ENCODE measurements at regions not wholly inside any gene's neighbourhood (a gene's known extent, or its start where the extent isn't known, plus 50 kb on each side); places are given as distances from the start of the nearest gene placed in this dataset.

DNA sequence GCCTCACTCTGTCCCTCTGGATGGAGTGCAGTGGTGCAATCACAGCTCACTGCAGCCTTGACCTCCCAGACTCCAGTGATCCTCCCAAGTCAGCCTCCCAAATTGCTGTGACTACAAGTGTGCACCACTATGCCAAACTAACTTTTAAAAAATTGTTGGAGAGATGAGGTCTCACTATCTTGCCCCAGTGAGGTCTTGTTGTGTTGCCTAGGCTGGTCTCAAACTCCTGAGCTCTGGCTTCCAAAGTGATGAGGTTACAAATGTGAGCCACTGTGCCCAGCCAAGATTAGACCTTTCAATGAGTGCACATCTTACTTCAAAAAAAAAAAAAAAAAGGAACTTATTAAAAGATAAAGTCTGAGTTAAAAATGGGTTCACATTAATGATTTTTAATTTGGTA is 1838.1 kb upstream of the DEFB115 start (continued):
- no peak for TF ChIP-seq NFYB (IDR thresholded peaks at IDR 0.05; ENCODE audit: insufficient read depth, low read depth, low read length)
- no peak for TF ChIP-seq GATAD2B (conservative IDR thresholded peaks at IDR 0.05; ENCODE audit: low read depth)
- no peak for TF ChIP-seq HDGF (IDR thresholded peaks at IDR 0.05)
- TF ChIP-seq, protein P1, sequence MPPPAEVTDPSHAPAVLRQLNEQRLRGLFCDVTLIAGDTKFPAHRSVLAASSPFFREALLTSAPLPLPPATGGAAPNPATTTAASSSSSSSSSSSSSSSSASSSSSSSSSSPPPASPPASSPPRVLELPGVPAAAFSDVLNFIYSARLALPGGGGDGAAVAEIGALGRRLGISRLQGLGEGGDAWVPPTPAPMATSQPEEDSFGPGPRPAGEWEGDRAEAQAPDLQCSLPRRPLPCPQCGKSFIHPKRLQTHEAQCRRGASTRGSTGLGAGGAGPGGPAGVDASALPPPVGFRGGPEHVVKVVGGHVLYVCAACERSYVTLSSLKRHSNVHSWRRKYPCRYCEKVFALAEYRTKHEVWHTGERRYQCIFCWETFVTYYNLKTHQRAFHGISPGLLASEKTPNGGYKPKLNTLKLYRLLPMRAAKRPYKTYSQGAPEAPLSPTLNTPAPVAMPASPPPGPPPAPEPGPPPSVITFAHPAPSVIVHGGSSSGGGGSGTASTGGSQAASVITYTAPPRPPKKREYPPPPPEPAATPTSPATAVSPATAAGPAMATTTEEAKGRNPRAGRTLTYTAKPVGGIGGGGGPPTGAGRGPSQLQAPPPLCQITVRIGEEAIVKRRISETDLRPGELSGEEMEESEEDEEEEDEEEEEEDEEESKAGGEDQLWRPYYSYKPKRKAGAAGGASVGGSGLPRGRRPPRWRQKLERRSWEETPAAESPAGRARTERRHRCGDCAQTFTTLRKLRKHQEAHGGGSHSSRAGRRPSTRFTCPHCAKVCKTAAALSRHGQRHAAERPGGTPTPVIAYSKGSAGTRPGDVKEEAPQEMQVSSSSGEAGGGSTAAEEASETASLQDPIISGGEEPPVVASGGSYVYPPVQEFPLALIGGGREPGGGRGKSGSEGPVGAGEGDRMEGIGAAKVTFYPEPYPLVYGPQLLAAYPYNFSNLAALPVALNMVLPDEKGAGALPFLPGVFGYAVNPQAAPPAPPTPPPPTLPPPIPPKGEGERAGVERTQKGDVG (CRISPR knock-in tag; IDR thresholded peaks at IDR 0.05): no peak
- TF ChIP-seq YY1 (IDR thresholded peaks at IDR 0.05; ENCODE audit: low read depth, low read length): no peak
- no peak for TF ChIP-seq NKRF (conservative IDR thresholded peaks at IDR 0.05)

- ATAC-seq (no peak), FAIRE-seq (no peak), DNase-seq (ENCODE audit: low read depth, low spot score) (no peak)
- no peak overlapping the region for H2AFZ ChIP-seq (ENCODE audit: control insufficient read depth, low read depth, low read length)
- H3K4me1 ChIP-seq (ENCODE audit: control insufficient read depth, insufficient read depth, low read length): no peaks in the 10 kb centered on the region
- POLR2A ChIA-PET: no interaction called here
- no peaks in the 10 kb centered on the region for H3K36me3 ChIP-seq (ENCODE audit: control insufficient read depth in 2 of 2, insufficient read depth in 2 of 2, low read length in 1 of 2)
- RAD21 ChIA-PET (ENCODE audit: unreplicated experiment): no interaction called here
- SMC1A ChIA-PET (ENCODE audit: uncharacterized antibody, unreplicated experiment): no interaction called here
- no peaks in the 10 kb centered on the region for H3K79me2 ChIP-seq (ENCODE audit: control insufficient read depth, insufficient read depth, low read length)
- no TSS peak for BruUV-seq (replicated peaks)
- no peaks in the 10 kb centered on the region for H4K20me1 ChIP-seq (ENCODE audit: control insufficient read depth, insufficient read depth)
- intact Hi-C loops (cut with micrococcal nuclease; ENCODE audit: unreplicated experiment): no loop called here
- no peaks in the 10 kb centered on the region for H3K9me3 ChIP-seq (replicated peaks; ENCODE audit: control insufficient read depth, insufficient read depth, low read length)
- no peak overlapping the region for H3K27ac ChIP-seq (ENCODE audit: control insufficient read depth, insufficient read depth)
- WGBS (ENCODE audit: insufficient coverage, insufficient replicate concordance, low lambda C conversion rate, missing lambda C conversion rate): 68% methylated on average over 34 of the region's 38 CpGs
- H3K4me3 ChIP-seq: no peak overlapping the region
- CTCF ChIA-PET: no interaction called here
- no peak overlapping the region for H3K9ac ChIP-seq (ENCODE audit: control insufficient read depth, insufficient read depth, low read length)
- H3K4me2 ChIP-seq (ENCODE audit: control insufficient read depth, insufficient read depth): no peak overlapping the region
- H3K27me3 ChIP-seq (replicated peaks in 1 of 2; ENCODE audit: control insufficient read depth in 2 of 2, insufficient read depth in 2 of 2, low read length in 1 of 2): no peaks in the 10 kb centered on the region
- in situ Hi-C loops (cut with MboI): loop anchor here (25.0 kb wide), 1 partner anchor 1885 kb away; the partner anchor contains the start of gene DEFB116
- TF ChIP-seq ASH2L (IDR thresholded peaks at IDR 0.05; ENCODE audit: borderline replicate concordance, low read depth) (no peak), TARDBP (IDR thresholded peaks at IDR 0.05; ENCODE audit: borderline replicate concordance) (no peak), SUPT20H (IDR thresholded peaks at IDR 0.05; ENCODE audit: borderline replicate concordance, control insufficient read depth, low read depth, low read length) (no peak), SMAD1 (IDR thresholded peaks at IDR 0.05; ENCODE audit: low read depth, partially characterized antibody) (no peak), NFIC (IDR thresholded peaks at IDR 0.05; ENCODE audit: low read depth, low read length) (no peak), YBX1 (IDR thresholded peaks at IDR 0.05) (no peak)
- TF ChIP-seq, protein P2, sequence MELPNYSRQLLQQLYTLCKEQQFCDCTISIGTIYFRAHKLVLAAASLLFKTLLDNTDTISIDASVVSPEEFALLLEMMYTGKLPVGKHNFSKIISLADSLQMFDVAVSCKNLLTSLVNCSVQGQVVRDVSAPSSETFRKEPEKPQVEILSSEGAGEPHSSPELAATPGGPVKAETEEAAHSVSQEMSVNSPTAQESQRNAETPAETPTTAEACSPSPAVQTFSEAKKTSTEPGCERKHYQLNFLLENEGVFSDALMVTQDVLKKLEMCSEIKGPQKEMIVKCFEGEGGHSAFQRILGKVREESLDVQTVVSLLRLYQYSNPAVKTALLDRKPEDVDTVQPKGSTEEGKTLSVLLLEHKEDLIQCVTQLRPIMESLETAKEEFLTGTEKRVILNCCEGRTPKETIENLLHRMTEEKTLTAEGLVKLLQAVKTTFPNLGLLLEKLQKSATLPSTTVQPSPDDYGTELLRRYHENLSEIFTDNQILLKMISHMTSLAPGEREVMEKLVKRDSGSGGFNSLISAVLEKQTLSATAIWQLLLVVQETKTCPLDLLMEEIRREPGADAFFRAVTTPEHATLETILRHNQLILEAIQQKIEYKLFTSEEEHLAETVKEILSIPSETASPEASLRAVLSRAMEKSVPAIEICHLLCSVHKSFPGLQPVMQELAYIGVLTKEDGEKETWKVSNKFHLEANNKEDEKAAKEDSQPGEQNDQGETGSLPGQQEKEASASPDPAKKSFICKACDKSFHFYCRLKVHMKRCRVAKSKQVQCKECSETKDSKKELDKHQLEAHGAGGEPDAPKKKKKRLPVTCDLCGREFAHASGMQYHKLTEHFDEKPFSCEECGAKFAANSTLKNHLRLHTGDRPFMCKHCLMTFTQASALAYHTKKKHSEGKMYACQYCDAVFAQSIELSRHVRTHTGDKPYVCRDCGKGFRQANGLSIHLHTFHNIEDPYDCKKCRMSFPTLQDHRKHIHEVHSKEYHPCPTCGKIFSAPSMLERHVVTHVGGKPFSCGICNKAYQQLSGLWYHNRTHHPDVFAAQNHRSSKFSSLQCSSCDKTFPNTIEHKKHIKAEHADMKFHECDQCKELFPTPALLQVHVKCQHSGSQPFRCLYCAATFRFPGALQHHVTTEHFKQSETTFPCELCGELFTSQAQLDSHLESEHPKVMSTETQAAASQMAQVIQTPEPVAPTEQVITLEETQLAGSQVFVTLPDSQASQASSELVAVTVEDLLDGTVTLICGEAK (IDR thresholded peaks at IDR 0.05; ENCODE audit: borderline replicate concordance): no peak
These were observed 1830.0 kb upstream of the DEFB115 start for GRCh38 chr20:29427201-29428060.

Measured in GM12878 (cell line).